SU-DHL-6 (cell line): ENCODE measurements at regions not wholly inside any gene's neighbourhood (a gene's known extent, or its start where the extent isn't known, plus 50 kb on each side); places are given as distances from the start of the nearest gene placed in this dataset.

ENCODE experiments used
- EZH2phosphoT487 ChIP-seq: fragments of 200-600 bp; sonication (generic), shearing (Covaris generic); conservative IDR thresholded peaks from 2 replicates; pipeline ENCODE4 v1.6.1; 2018; ENCODE audit warnings: mild to moderate bottlenecking, antibody characterized with exemption, low read length, moderate library complexity, mixed read lengths
- TF ChIP-seq, protein P1 (sequence below): fragments of 200-600 bp; sonication (generic); IDR thresholded peaks from one replicate; pipeline ENCODE4 v1.5.1; 2017; ENCODE audit warnings: antibody characterized with exemption, mild to moderate bottlenecking, low read length, moderate library complexity; ENCODE audit not compliant: insufficient read depth, poor library complexity, severe bottlenecking

DNA sequence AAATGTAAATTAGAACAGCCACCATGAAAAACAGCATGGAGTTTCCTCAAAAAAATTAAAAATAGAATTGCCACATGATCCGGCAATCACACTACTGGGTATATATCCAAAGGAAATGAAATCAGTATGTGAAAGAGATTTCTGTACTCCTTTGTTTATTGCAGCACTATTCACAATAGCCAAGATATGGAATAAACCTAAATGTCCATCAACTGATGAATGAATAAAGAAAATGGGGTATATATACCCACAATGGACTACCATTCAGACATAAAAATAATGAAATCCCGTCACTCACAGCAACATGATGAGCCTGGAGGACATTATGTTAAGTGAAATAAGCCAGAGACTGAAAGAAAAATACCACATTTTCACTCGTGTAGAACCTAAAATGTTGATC lies 296.9 kb downstream of the RAP2B start:
- TF ChIP-seq EZH2phosphoT487, result no peak
- TF ChIP-seq, protein P1, sequence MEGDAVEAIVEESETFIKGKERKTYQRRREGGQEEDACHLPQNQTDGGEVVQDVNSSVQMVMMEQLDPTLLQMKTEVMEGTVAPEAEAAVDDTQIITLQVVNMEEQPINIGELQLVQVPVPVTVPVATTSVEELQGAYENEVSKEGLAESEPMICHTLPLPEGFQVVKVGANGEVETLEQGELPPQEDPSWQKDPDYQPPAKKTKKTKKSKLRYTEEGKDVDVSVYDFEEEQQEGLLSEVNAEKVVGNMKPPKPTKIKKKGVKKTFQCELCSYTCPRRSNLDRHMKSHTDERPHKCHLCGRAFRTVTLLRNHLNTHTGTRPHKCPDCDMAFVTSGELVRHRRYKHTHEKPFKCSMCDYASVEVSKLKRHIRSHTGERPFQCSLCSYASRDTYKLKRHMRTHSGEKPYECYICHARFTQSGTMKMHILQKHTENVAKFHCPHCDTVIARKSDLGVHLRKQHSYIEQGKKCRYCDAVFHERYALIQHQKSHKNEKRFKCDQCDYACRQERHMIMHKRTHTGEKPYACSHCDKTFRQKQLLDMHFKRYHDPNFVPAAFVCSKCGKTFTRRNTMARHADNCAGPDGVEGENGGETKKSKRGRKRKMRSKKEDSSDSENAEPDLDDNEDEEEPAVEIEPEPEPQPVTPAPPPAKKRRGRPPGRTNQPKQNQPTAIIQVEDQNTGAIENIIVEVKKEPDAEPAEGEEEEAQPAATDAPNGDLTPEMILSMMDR, result no peak
